IPS-20b (cell line): ENCODE measurements at regions not wholly inside any gene's neighbourhood (a gene's known extent, or its start where the extent isn't known, plus 50 kb on each side); places are given as distances from the start of the nearest gene placed in this dataset.

Experiments used
- H3K27ac ChIP-seq: one replicate; pipeline ENCODE4 v1.5.1; 2013; ENCODE audit warnings: low read length
- H3K27me3 ChIP-seq: 2 replicates; pipeline ENCODE4 v1.6.1; 2013; ENCODE audit warnings: mild to moderate bottlenecking, low read length, inconsistent platforms; ENCODE audit not compliant: insufficient read depth
- H3K36me3 ChIP-seq: 2 replicates; pipeline ENCODE4 v1.6.1; 2013; ENCODE audit warnings: low read depth, mild to moderate bottlenecking, inconsistent platforms, low read length, moderate library complexity; ENCODE audit not compliant: insufficient read depth
- H3K4me1 ChIP-seq: 2 replicates; pipeline ENCODE4 v1.6.1; 2013; ENCODE audit warnings: mild to moderate bottlenecking, control low read depth, inconsistent platforms, low read length, moderate library complexity; ENCODE audit not compliant: insufficient read depth
- H3K4me3 ChIP-seq: 2 replicates; pipeline ENCODE4 v1.5.1; 2013; ENCODE audit warnings: mild to moderate bottlenecking, low read length, inconsistent platforms
- H3K9ac ChIP-seq: 2 replicates; pipeline ENCODE4 v1.6.1; 2013; ENCODE audit warnings: low read depth, mild to moderate bottlenecking, inconsistent platforms, low read length, moderate library complexity
- H3K9me3 ChIP-seq: 2 replicates; pipeline ENCODE4 v1.6.1; 2013; ENCODE audit warnings: mild to moderate bottlenecking, low read depth, low read length, inconsistent platforms; ENCODE audit not compliant: insufficient read depth

DNA sequence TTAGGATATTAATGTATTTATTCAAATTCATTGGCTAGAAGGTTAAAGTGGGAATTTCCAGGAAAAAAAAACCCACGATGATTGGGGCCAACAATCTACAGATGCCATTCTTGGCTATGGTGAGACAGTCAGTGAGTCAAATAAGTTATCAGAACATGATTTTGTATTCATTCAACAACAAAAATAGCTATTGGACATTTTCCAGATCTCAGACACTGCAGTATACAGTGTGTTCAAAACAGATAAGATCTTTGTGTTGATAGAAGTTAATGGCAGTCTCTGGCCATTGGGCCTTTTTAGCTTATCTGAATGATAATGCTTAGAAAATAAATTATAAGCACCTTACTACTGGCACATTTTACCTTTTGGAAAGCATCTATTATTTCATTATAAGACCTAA lies 547.7 kb downstream of the MAT2B start:
- H3K27ac ChIP-seq, result no peak overlapping the region
- no peaks in the 10 kb centered on the region for H3K36me3 ChIP-seq

DNA sequence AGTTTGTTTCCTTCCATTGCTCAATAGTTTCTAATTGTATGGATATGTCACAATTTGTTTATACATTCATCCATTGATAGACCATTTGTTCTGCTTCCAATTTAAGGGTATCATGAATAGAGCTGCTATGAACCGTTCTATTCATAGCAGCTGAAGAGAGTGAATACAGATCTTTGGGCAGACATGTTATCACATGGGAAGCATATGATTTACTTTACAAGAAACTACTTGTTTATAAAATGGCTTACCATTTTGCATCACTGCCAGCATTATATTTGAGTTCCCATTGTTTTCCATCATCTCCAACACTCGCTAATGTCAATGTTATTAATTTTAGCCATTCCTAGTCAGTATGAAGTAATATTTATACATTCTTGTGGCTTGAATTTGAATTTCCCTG lies 549.0 kb downstream of the MAT2B start:
- Histone ChIP-seq H3K9ac (no peak overlapping the region), H3K27ac (no peak overlapping the region), H3K4me3 (no peak overlapping the region), H3K9me3 (no peaks in the 10 kb centered on the region), H3K4me1 (no peaks in the 10 kb centered on the region), H3K36me3 (no peaks in the 10 kb centered on the region), H3K27me3 (no peaks in the 10 kb centered on the region)

More for the DNA sequence above, 547.7 kb downstream of the MAT2B start:
- Histone ChIP-seq H3K9me3 (no peaks in the 10 kb centered on the region), H3K4me1 (no peaks in the 10 kb centered on the region), H3K9ac (no peak overlapping the region), H3K4me3 (no peak overlapping the region), H3K27me3 (no peaks in the 10 kb centered on the region)

DNA sequence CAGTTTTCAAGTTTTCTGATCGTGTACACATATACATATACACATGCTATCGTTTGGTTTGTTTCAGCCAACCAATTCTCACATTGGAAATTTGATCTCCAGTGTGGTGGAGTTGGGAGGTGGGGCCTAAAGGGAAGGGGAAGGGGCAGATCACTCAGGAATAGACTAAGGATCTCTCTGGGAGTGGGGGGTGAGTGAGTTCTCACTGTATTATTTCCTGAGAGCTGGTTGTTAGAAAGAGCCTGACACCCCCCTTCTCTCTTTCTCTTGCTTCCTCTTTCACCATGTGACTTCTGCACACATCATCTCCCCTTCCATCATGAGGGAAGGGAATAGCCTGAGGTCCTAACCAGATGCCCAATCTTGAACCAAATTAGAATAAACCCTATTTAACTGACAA lies 551.7 kb downstream of the MAT2B start:
- Histone ChIP-seq H3K36me3 (no peaks in the 10 kb centered on the region), H3K9me3 (no peaks in the 10 kb centered on the region), H3K4me3 (no peak overlapping the region), H3K9ac (no peak overlapping the region), H3K4me1 (no peaks in the 10 kb centered on the region), H3K27ac (no peak overlapping the region), H3K27me3 (no peaks in the 10 kb centered on the region)

DNA sequence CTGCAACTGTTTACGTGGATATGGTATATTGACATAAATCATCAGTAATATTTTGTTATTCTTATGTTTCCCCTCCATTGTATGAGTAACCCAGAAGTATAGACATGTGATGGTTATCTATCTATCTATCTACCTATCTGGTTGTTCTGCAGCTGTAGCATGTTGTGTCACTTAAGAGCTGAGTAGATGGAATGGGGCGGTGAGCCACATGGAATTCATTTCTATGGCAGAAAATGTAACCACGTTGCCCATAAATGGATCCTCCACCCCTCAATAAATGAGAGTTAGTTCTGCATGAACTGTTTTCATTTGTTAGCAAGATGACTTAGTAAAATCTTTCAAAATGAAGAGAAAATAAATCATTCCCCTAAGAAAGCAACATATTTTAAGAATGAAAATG lies 553.2 kb downstream of the MAT2B start:
- Histone ChIP-seq H3K9me3 (no peaks in the 10 kb centered on the region), H3K4me1 (no peaks in the 10 kb centered on the region), H3K27me3 (no peaks in the 10 kb centered on the region), H3K27ac (no peak overlapping the region), H3K9ac (no peak overlapping the region), H3K4me3 (no peak overlapping the region), H3K36me3 (no peaks in the 10 kb centered on the region)

DNA sequence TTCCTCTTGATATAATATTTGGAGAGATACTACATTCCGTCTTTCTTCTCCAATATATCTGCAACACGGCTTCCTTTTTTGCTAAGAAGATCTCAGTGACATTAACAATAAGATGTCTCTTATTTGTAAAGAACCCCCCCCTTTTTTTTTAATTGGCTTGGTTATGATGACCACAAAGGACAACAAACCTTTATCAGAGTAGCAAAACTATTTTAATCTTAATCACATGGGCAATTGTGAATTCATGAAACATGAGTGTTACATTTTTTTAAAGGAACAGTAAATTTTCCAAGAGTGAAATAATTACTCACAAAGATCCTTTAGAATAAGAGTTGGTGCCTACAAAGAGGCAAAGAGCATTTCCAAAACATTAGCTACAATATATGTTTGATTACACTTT lies 554.1 kb downstream of the MAT2B start:
- Histone ChIP-seq H3K4me3 (no peak overlapping the region), H3K27ac (no peak overlapping the region), H3K9me3 (no peaks in the 10 kb centered on the region), H3K4me1 (no peaks in the 10 kb centered on the region), H3K36me3 (no peaks in the 10 kb centered on the region), H3K9ac (no peak overlapping the region), H3K27me3 (no peaks in the 10 kb centered on the region)

DNA sequence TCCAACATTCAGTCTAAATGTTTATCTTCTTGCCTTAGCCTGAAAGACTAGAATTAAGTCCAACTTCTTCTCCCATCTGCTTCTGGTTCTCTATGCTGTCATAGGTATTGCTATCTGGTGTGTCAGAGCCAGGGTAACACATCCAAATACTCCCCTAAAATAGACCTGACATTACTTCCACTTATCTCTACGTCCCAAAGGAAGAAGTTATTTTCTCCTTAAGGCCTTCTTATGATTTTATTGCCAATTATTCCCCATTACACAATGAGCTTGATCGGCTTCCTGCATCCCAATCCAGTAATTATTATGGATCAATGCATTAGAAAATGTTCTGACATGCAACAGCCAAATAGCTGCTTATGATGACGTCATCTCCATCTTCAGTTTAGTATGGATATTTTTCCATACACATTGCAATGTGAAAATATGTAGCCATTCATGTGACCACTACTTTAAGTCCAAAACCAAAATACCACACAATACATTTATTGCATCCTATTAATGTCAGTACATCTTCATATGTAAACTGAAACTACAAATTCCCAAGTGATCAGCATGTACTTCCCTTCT lies 555.5 kb downstream of the MAT2B start:
- Histone ChIP-seq H3K4me3 (no peak overlapping the region), H3K4me1 (no peaks in the 10 kb centered on the region), H3K9me3 (no peaks in the 10 kb centered on the region), H3K27ac (no peak overlapping the region), H3K27me3 (no peaks in the 10 kb centered on the region), H3K9ac (no peak overlapping the region), H3K36me3 (no peaks in the 10 kb centered on the region)

DNA sequence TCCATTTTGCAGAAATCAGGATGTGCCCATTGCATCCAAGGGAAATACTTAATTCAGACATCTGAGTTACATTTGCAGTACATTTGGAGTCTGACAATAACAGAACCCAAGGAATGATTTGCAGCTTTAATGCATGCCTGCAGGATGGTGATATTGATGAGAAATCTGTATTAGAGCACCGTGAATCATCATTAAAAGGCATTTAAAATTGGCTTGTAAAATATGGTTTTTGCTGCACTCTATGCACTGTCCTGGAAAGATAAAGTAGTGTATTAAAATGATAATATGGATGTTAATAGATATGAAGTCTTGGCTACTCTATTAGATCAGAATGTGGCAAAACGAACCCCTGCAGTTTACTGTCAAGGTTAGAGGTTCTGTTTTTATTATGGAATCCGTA lies 556.9 kb downstream of the MAT2B start:
- H3K4me3 ChIP-seq, result no peak overlapping the region
- no peaks in the 10 kb centered on the region for H3K9me3 ChIP-seq
- H3K27ac ChIP-seq, result no peak overlapping the region
- no peaks in the 10 kb centered on the region for H3K36me3 ChIP-seq
- no peaks in the 10 kb centered on the region for H3K4me1 ChIP-seq
- H3K9ac ChIP-seq, result no peak overlapping the region
- no peaks in the 10 kb centered on the region for H3K27me3 ChIP-seq

DNA sequence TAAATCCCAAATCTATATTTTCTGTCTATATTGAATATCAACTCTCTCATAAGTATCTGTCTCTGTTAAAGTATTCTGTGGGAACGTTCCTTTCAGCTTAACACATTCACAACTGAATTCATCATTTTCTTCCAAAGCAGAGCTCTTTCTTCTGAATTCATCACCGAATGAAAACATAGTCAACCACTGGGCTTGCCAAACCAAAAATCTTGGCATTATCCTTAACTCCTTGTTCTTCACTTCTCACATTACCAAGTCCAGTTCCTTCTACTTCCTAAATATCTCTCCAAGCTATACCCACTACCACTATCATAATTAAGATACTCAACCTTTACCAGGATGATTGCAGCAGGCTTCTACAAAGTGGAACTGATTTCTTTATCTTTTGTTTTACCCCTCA lies 559.8 kb downstream of the MAT2B start:
- H3K9ac ChIP-seq, result no peak overlapping the region

DNA sequence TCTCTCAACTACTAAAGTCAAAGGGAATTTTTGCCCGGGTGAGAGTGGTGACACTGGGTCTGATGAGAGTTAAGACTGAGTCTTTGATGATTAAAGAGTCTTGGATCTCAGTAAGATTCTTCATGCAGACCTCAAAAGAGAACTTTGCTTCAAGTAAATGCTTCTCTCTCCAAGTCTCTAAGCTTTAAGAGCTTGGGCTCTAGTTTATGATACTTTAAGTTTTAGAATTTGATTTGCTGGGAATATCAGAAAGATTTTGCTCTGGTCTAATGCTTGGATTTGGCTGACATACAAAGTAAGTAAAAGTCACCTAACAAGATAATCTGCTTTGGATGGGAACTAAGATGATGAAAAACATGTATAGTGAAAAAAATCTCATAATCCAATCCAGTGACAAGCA lies 566.3 kb downstream of the MAT2B start:
- Histone ChIP-seq H3K4me3 (no peak overlapping the region), H3K4me1 (no peaks in the 10 kb centered on the region), H3K9ac (no peak overlapping the region), H3K36me3 (no peaks in the 10 kb centered on the region), H3K9me3 (no peaks in the 10 kb centered on the region; the same call in 1 of the 2 replicates), H3K27me3 (no peaks in the 10 kb centered on the region), H3K27ac (no peak overlapping the region)

More for the DNA sequence above, 559.8 kb downstream of the MAT2B start:
- Histone ChIP-seq H3K27me3 (no peaks in the 10 kb centered on the region), H3K4me1 (no peaks in the 10 kb centered on the region), H3K9me3 (no peaks in the 10 kb centered on the region; the same call in 1 of the 2 replicates), H3K36me3 (no peaks in the 10 kb centered on the region), H3K27ac (no peak overlapping the region), H3K4me3 (no peak overlapping the region)

DNA sequence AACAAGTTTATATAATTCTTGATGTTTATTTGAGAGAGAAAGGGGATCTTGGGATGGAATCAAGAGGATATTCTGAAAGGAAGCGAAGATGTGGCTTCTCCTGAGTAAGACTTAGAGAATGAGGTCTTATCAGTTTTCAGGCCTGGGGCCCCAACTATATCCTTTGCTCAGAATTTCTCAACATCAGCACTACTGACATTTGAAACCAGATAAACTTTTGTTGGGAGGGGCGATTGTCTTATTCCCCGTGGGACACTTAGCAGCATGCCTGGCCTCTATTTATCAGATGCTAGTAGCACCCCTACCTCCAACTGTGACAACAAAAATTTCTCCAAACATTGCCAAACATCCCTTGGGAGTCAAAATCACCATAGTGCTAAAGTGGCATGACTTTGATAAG lies 567.7 kb downstream of the MAT2B start:
- Histone ChIP-seq H3K9me3 (no peaks in the 10 kb centered on the region; the same call in 1 of the 2 replicates), H3K9ac (no peak overlapping the region), H3K27me3 (no peaks in the 10 kb centered on the region), H3K27ac (no peak overlapping the region), H3K4me3 (no peak overlapping the region), H3K36me3 (no peaks in the 10 kb centered on the region), H3K4me1 (no peaks in the 10 kb centered on the region)

DNA sequence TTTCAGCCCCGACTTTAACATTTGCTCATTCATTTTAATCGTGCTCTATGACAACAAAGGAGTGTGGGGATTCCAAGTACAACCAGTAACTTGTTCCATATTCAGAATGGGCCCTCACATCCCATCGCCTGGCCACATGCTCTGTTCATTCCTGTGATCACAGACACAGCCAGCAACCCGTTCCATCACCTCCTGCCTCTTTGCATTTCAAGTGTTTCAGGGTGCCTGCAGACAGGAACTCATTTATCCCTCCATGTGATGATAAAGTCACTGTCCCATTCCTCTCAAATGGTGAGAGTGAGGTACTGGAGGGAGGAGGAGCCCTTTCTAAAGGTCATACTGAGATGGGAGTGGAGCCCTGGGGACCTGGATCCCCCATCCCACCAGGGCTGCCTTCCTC lies 571.1 kb downstream of the MAT2B start:
- no peak overlapping the region for H3K9ac ChIP-seq
- H3K4me3 ChIP-seq, result no peak overlapping the region
- no peaks in the 10 kb centered on the region for H3K27me3 ChIP-seq
- no peaks in the 10 kb centered on the region for H3K9me3 ChIP-seq
- no peaks in the 10 kb centered on the region for H3K36me3 ChIP-seq
- H3K4me1 ChIP-seq, result no peaks in the 10 kb centered on the region
- no peak overlapping the region for H3K27ac ChIP-seq

DNA sequence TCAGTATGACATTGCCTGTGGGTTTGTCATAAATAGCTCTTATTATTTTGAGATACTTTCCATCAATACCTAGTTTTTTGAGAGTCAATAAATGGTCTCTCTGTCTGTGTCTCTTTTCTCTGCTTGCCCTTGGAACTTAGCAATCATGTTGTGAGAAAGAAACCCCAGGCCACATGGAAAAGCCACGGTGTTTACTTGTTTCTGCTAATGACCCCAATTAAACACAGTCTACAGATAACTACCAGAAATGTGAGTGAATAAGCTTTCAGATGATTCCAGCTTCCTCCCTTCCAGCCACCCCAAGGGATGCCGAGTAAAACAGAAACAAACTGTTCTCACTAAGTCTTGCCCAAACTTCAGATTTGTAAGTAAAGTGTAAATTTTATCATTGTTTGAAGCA lies 584.9 kb downstream of the MAT2B start:
- no peaks in the 10 kb centered on the region for H3K4me1 ChIP-seq
- no peaks in the 10 kb centered on the region for H3K9me3 ChIP-seq
- no peaks in the 10 kb centered on the region for H3K36me3 ChIP-seq
- no peak overlapping the region for H3K9ac ChIP-seq
- no peak overlapping the region for H3K27ac ChIP-seq
- H3K27me3 ChIP-seq, result no peaks in the 10 kb centered on the region
- no peak overlapping the region for H3K4me3 ChIP-seq
